Left lung (tissue), 4 donors: ENCODE measurements at regions not wholly inside any gene's neighbourhood (a gene's known extent, or its start where the extent isn't known, plus 50 kb on each side); places are given as distances from the start of the nearest gene placed in this dataset.
"Not testable (repeated sequence)": the region's sequence is repeated elsewhere in the genome, so short reads cannot be mapped to it uniquely, and the experiment has no call there.

Experiments used
- ATAC-seq: fragments of 200-7000 bp; cut with Tn5 transposase; one replicate; pipeline ENCODE4 v1.9.1; 2020; ENCODE audit warnings: moderate library complexity
- DNase-seq, 4 donors: peaks; one replicate each; pipeline ENCODE4 v3.0.0-alpha.2; 2013 to 2020
- H3K27ac ChIP-seq, 2 donors: fragments of 200-600 bp; sonication (generic) in 1 of 2; one replicate each; pipeline versions ENCODE4 v1.5.0 to v1.8.0; 2020 to 2021
- H3K27me3 ChIP-seq, 2 donors: fragments of 200-600 bp; sonication (generic) in 1 of 2; one replicate each; pipeline versions ENCODE4 v1.5.0 to v1.8.0; 2020 to 2021
- H3K36me3 ChIP-seq, 2 donors: fragments of 200-600 bp; sonication (generic) in 1 of 2; one replicate each; pipeline versions ENCODE4 v1.5.0 to v1.8.0; 2020 to 2021
- H3K4me1 ChIP-seq, 2 donors: fragments of 200-600 bp; one replicate each; pipeline ENCODE4 v1.8.0; 2021
- H3K4me3 ChIP-seq, 2 donors: fragments of 200-600 bp; sonication (generic) in 1 of 2; one replicate each; pipeline versions ENCODE4 v1.5.0 to v1.8.0; 2020 to 2021; ENCODE audit warnings: mild to moderate bottlenecking in 1 of 2
- H3K9me3 ChIP-seq, 2 donors: fragments of 200-600 bp; sonication (generic) in 1 of 2; one replicate each; pipeline versions ENCODE4 v1.5.0 to v1.8.0; 2020 to 2021
- CTCF ChIP-seq, 2 donors: fragments of 200-600 bp; sonication (generic) in 1 of 2; IDR thresholded peaks; one replicate each; pipeline versions ENCODE4 v1.5.0 to v1.8.0; 2021; ENCODE audit warnings: antibody characterized with exemption in 2 of 2
- intact Hi-C, 2 donors: fragments of 100-400 bp; cut with DNase I; formaldehyde crosslinking; loops; one replicate each; pipeline versions ENCODE4 v1.11.2 to v1.14.2; 2022
- donor health status: DM: no; HTN: yes; CAD: no.
- donor health status: DM: no; HTN: no; CAD: no.

DNA sequence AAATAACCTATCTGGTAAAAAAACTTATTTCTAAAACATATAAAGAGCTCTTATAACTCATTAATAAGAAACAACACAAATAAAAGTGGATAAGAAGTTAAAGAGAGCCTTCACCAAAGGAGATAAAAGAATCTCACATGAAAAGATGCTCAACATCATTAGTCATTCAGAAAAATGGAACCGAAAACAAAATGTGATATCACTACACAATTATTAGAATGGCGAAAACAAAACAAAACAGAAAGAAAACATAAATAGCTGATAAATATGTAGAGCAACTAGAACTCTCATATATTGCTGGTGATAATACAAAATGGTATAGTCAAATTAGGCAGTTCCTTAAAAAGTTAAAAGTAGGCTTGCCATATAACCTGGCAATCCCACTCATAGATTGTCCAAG is 1109.3 kb downstream of the PLA2G4A start:
- H3K4me1 ChIP-seq: no peaks in the 10 kb centered on the region
- no peak for DNase-seq
- ATAC-seq: no peak
- no peaks in the 10 kb centered on the region for H3K27me3 ChIP-seq
- no peak for TF ChIP-seq CTCF (IDR thresholded peaks at IDR 0.05)
- H3K9me3 ChIP-seq: peaks cover 0 to 4% of the 10 kb centered on the region in 2 donors
- intact Hi-C loops: no loop called here
- H3K36me3 ChIP-seq: no peaks in the 10 kb centered on the region
- H3K4me3 ChIP-seq: no peak overlapping the region
- no peak overlapping the region for H3K27ac ChIP-seq

GRCh38 chr1:187942986-187943385 is 1114.2 kb downstream of the PLA2G4A start:
- H3K4me1 ChIP-seq: no peaks in the 10 kb centered on the region
- no peak for TF ChIP-seq CTCF (IDR thresholded peaks at IDR 0.05)
- H3K9me3 ChIP-seq: peaks cover 0 to 25% of the 10 kb centered on the region in 2 donors
- no peaks in the 10 kb centered on the region for H3K27me3 ChIP-seq
- intact Hi-C loops: no loop called here
- no peak for ATAC-seq
- H3K4me3 ChIP-seq: no peak overlapping the region
- no peak overlapping the region for H3K27ac ChIP-seq
- DNase-seq: no peak
- no peaks in the 10 kb centered on the region for H3K36me3 ChIP-seq

GRCh38 chr1:187943606-187944403 is 1115.1 kb downstream of the PLA2G4A start:
- H3K36me3 ChIP-seq: no peaks in the 10 kb centered on the region
- H3K27me3 ChIP-seq: no peaks in the 10 kb centered on the region
- DNase-seq (no peak), ATAC-seq (no peak)
- H3K4me1 ChIP-seq: no peaks in the 10 kb centered on the region
- no peak overlapping the region for H3K27ac ChIP-seq
- H3K4me3 ChIP-seq: no peak overlapping the region
- peaks cover 0 to 27% of the 10 kb centered on the region in 2 donors for H3K9me3 ChIP-seq
- intact Hi-C loops: no loop called here
- no peak for TF ChIP-seq CTCF (IDR thresholded peaks at IDR 0.05)

DNA sequence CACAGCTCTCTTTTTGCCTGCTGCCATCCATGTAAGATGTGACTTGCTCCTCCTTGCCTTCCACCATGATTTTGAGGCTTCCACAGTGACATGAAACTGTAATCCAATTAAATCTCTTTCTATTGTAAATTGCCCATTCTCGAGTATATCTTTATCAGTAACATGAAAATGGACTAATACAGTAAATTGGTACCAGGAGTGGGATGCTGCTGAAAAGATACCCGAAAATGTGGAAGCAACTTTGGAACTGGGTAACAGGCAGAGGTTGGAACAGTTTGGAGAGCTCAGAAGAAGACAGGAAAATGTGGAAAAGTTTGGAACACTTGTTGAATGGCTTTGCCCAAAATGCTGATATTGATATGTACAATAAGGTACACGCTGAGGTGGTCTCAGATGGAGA is 1117.9 kb downstream of the PLA2G4A start:
- DNase-seq, H3K36me3 ChIP-seq, H3K4me3 ChIP-seq, ATAC-seq, H3K27ac ChIP-seq, H3K4me1 ChIP-seq, H3K27me3 ChIP-seq, intact Hi-C loops: not testable (repeated sequence)
- H3K9me3 ChIP-seq: peaks cover 0 to 38% of the 10 kb centered on the region in 2 donors

- H3K9me3 ChIP-seq: peaks cover 0 to 44% of the 10 kb centered on the region in 2 donors
- no peak overlapping the region for H3K4me3 ChIP-seq
- H3K27ac ChIP-seq: no peak overlapping the region
- no peak for TF ChIP-seq CTCF (IDR thresholded peaks at IDR 0.05)
- ATAC-seq (no peak), DNase-seq (no peak)
- no peaks in the 10 kb centered on the region for H3K4me1 ChIP-seq
- intact Hi-C loops: no loop called here
- H3K27me3 ChIP-seq: no peaks in the 10 kb centered on the region
- no peaks in the 10 kb centered on the region for H3K36me3 ChIP-seq
Observed at GRCh38 chr1:187947359-187947758, 1118.6 kb downstream of the PLA2G4A start.
